K562 (cell line): ENCODE measurements at regions not wholly inside any gene's neighbourhood (a gene's known extent, or its start where the extent isn't known, plus 50 kb on each side); places are given as distances from the start of the nearest gene placed in this dataset.

Source experiments
- EZH2 ChIP-seq: IDR thresholded peaks from 2 replicates; pipeline ENCODE4 v1.6.1; 2012; ENCODE audit warnings: low read depth, mild to moderate bottlenecking, inconsistent platforms, low read length, borderline replicate concordance
- PHF20 ChIP-seq: fragments of 450-650 bp; IDR thresholded peaks from 2 replicates; pipeline ENCODE4 v1.6.1; 2018; ENCODE audit not compliant: partially characterized antibody
- ZNF274 ChIP-seq: IDR thresholded peaks from 2 replicates; pipeline ENCODE4 v1.6.1; 2011; ENCODE audit warnings: low read depth, mild to moderate bottlenecking, low read length, moderate library complexity, borderline replicate concordance
- TF ChIP-seq, protein P1 (sequence below), 3 experiments: IDR thresholded peaks in 2 of 3; conservative IDR thresholded peaks in 1 of 3; 2 replicates each; pipeline ENCODE4 v1.5.1; 2011 to 2012; ENCODE audit warnings: low read length in 3 of 3, mild to moderate bottlenecking in 3 of 3, control low read depth in 2 of 3, improper control_type of control experiment in 1 of 3, inconsistent platforms in 1 of 3, low read depth in 1 of 3, mixed read lengths in 1 of 3, moderate library complexity in 1 of 3; ENCODE audit not compliant: insufficient read depth in 2 of 3
- TF ChIP-seq, protein P2 (sequence below): fragments of 450-650 bp; formaldehyde crosslinking; IDR thresholded peaks from 2 replicates; pipeline ENCODE4 v1.4.0; 2020; ENCODE audit warnings: mild to moderate bottlenecking

DNA sequence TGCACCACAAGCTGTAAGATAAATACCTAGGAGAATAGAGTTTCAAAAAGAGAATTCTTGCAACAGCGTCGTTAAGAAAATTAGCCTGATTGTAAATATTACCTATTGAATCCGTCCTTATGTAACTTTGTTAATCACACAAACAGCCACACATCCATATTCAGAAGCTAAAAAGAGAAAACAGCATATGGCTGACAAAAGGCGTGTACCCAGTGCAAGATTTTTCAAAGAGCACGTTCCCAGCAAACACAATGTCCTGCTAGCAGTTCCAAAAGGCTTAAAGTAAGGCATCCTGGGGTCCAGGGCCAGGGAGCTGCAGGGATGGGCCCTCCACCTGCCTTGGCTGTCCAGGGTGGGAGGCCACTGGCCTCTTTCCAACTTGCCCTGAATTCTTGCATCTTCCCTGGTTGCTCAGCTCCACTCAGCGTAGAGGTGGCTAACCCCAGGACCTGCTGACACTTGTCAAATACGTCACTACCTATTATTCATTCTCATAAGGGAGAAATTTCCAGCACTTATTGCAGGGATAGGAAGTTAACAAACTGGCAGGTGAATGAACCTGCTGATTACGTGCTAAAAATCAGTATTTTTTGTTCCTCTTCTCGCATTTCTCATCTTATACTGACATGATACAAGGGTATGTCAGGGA lies 102.1 kb upstream of the NEDD4L start:
- TF ChIP-seq, protein P1, sequence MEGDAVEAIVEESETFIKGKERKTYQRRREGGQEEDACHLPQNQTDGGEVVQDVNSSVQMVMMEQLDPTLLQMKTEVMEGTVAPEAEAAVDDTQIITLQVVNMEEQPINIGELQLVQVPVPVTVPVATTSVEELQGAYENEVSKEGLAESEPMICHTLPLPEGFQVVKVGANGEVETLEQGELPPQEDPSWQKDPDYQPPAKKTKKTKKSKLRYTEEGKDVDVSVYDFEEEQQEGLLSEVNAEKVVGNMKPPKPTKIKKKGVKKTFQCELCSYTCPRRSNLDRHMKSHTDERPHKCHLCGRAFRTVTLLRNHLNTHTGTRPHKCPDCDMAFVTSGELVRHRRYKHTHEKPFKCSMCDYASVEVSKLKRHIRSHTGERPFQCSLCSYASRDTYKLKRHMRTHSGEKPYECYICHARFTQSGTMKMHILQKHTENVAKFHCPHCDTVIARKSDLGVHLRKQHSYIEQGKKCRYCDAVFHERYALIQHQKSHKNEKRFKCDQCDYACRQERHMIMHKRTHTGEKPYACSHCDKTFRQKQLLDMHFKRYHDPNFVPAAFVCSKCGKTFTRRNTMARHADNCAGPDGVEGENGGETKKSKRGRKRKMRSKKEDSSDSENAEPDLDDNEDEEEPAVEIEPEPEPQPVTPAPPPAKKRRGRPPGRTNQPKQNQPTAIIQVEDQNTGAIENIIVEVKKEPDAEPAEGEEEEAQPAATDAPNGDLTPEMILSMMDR (IDR thresholded peaks at IDR 0.05 in 2 of 3, conservative IDR thresholded peaks at IDR 0.05 in 1 of 3; ENCODE audit: insufficient read depth in 2 of 3, low read depth in 1 of 3, low read length in 3 of 3) = no peak
- TF ChIP-seq PHF20 (no peak), ZNF274 (no peak), EZH2 (no peak)
- TF ChIP-seq, protein P2, sequence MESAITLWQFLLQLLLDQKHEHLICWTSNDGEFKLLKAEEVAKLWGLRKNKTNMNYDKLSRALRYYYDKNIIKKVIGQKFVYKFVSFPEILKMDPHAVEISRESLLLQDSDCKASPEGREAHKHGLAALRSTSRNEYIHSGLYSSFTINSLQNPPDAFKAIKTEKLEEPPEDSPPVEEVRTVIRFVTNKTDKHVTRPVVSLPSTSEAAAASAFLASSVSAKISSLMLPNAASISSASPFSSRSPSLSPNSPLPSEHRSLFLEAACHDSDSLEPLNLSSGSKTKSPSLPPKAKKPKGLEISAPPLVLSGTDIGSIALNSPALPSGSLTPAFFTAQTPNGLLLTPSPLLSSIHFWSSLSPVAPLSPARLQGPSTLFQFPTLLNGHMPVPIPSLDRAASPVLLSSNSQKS (CRISPR knock-in tag) = no peak
